ENCODE measurements at regions not wholly inside any gene's neighbourhood (a gene's known extent, or its start where the extent isn't known, plus 50 kb on each side); places are given as distances from the start of the nearest gene placed in this dataset.

DNA sequence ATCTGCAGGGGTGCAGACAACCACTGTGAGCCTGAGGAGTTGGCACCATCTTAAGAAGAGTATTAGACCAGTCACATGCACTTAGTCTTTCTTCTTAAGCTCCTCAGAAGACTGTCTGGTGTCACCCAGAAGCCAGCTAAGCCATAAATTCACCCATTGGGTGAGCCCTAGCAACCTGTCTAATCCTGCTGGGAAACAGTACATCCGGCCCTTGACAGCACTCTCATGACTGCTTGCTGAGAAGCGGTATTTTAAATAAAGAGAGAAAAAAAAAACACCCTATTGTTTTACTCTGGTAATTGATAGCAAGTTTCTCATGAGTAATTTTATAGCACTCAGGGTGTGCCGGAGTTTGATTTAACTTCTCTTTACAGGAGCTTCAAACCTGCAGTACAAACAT lies 134.7 kb downstream of the SOX9 start:
- TF ChIP-seq, protein P1, sequence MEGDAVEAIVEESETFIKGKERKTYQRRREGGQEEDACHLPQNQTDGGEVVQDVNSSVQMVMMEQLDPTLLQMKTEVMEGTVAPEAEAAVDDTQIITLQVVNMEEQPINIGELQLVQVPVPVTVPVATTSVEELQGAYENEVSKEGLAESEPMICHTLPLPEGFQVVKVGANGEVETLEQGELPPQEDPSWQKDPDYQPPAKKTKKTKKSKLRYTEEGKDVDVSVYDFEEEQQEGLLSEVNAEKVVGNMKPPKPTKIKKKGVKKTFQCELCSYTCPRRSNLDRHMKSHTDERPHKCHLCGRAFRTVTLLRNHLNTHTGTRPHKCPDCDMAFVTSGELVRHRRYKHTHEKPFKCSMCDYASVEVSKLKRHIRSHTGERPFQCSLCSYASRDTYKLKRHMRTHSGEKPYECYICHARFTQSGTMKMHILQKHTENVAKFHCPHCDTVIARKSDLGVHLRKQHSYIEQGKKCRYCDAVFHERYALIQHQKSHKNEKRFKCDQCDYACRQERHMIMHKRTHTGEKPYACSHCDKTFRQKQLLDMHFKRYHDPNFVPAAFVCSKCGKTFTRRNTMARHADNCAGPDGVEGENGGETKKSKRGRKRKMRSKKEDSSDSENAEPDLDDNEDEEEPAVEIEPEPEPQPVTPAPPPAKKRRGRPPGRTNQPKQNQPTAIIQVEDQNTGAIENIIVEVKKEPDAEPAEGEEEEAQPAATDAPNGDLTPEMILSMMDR (IDR thresholded peaks at IDR 0.05), result no peak
- no peak for TF ChIP-seq POLR2A (IDR thresholded peaks at IDR 0.05)
- TF ChIP-seq EP300 (IDR thresholded peaks at IDR 0.05), result no peak

Measured in ovary (tissue), 3 donors.